Stomach (tissue), 8 donors: ENCODE measurements at regions not wholly inside any gene's neighbourhood (a gene's known extent, or its start where the extent isn't known, plus 50 kb on each side); places are given as distances from the start of the nearest gene placed in this dataset.
A peak's percentile ranks its signal among the peaks of the same experiment; 100 is the strongest.

ENCODE experiments used
- DNase-seq, 2 donors: peaks; one replicate each; pipeline versions ENCODE4 v3.0.0 to v3.0.0-alpha.2; 2013 to 2019
- H3K27ac ChIP-seq, 5 donors: fragments of 200-600 bp in 4 of 5; sonication (generic) in 4 of 5; one replicate each; pipeline ENCODE4 v1.5.1; 2013 to 2019; ENCODE audit warnings: mild to moderate bottlenecking in 1 of 5, moderate library complexity in 1 of 5
- H3K27me3 ChIP-seq, 3 donors: fragments of 200-600 bp; sonication (generic); one replicate each; pipeline ENCODE4 v1.5.1; 2017 to 2019; ENCODE audit warnings: mixed run types in 1 of 3
- H3K36me3 ChIP-seq, 4 donors: fragments of 200-600 bp; sonication (generic); 1 replicate in 3 of 4; 2 replicates in 1 of 4; pipeline ENCODE4 v1.5.1; 2016 to 2019
- H3K4me1 ChIP-seq, 4 donors: fragments of 200-600 bp; sonication (generic); one replicate each; pipeline ENCODE4 v1.5.1; 2016 to 2019
- H3K4me3 ChIP-seq, 4 donors: fragments of 200-600 bp; sonication (generic) in 3 of 4; one replicate each; pipeline ENCODE4 v1.5.1; 2016 to 2019; ENCODE audit warnings: mild to moderate bottlenecking in 1 of 4
- H3K9me3 ChIP-seq, 4 donors: fragments of 200-600 bp; sonication (generic); one replicate each; pipeline ENCODE4 v1.5.1; 2016 to 2019
- CTCF ChIP-seq, 7 experiments: fragments of 450-650 bp in 4 of 7; fragments of 200-600 bp in 3 of 7; sonication (generic) in 3 of 7; IDR thresholded peaks; one replicate each; pipeline ENCODE4 v1.5.1; 2016 to 2019; ENCODE audit warnings: antibody characterized with exemption in 7 of 7, control low read depth in 2 of 7, mild to moderate bottlenecking in 1 of 7
- EP300 ChIP-seq: sonication (generic); formaldehyde crosslinking; IDR thresholded peaks from one replicate; pipeline ENCODE4 v1.6.1; 2017; ENCODE audit warnings: antibody characterized with exemption
- POLR2A ChIP-seq, 4 donors: fragments of 450-650 bp; IDR thresholded peaks; one replicate each; pipeline ENCODE4 v1.6.1; 2016; ENCODE audit warnings: antibody characterized with exemption in 4 of 4, control low read depth in 2 of 4, mild to moderate bottlenecking in 1 of 4, moderate library complexity in 1 of 4
- POLR2AphosphoS5 ChIP-seq, 3 donors: sonication (generic); formaldehyde crosslinking; IDR thresholded peaks; one replicate each; pipeline ENCODE4 v1.6.1; 2016; ENCODE audit warnings: antibody characterized with exemption in 3 of 3
- WGBS, 5 donors: extraction: QIAGEN DNeasy Blood & Tissue Kit in 3 of 5; methylation state at CpG; one replicate each; pipeline versions ENCODE4 v1.1.5 to v1.1.7; 2013 to 2018; 5-methylcytosine and 5-hydroxymethylcytosine counted together
- intact Hi-C: fragments of 100-400 bp; cut with DNase I; formaldehyde crosslinking; loops from one replicate; pipeline ENCODE4 v1.15.1; 2023; ENCODE audit warnings: low total_unique reads
- donor health status: healthy with polysubstance abuse.
- donor health status: Bipolar disorder and iron deficiency.
- donor health status: healthy.

GRCh38 chr14:62027958-62028357 is 265.7 kb downstream of the SNAPC1 start:
- H3K4me1 ChIP-seq = no peaks in the 10 kb centered on the region
- no peaks in the 10 kb centered on the region for H3K27me3 ChIP-seq
- peaks cover 0 to 5% (median 0%) of the 10 kb centered on the region in 4 donors for H3K9me3 ChIP-seq
- TF ChIP-seq CTCF (IDR thresholded peaks at IDR 0.05) = no peak
- TF ChIP-seq POLR2A (IDR thresholded peaks at IDR 0.05) = no peak
- no peak for TF ChIP-seq EP300
- no peak for TF ChIP-seq POLR2AphosphoS5 (IDR thresholded peaks at IDR 0.05)
- no peak for DNase-seq
- H3K27ac ChIP-seq = no peak overlapping the region
- H3K4me3 ChIP-seq = no peak overlapping the region
- intact Hi-C loops = no loop called here
- H3K36me3 ChIP-seq = no peaks in the 10 kb centered on the region
- 44 to 81% (median 56%) methylated on average over 2 of the region's 2 CpGs for WGBS, 5 donors

DNA sequence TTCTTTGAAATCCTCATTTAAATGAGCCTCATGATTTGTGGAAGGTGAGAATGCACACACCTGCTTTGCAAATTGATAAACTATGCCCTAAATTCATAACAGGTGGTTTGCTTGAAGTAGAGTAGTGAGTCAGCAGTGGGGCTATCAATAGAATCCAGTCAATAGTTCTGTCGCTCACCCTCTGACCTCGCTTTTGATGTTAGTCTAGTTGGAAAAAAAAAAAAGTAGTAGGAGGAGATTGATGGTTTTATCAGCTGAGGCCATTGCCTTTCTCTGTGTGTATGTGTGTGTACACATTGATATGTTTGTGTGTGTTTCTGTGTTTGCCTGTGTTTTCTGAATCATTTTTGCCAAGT is 267.3 kb downstream of the SNAPC1 start:
- Histone ChIP-seq H3K4me1 (no peaks in the 10 kb centered on the region), H3K4me3 (no peak overlapping the region), H3K27me3 (no peaks in the 10 kb centered on the region), H3K27ac (no peak overlapping the region), H3K36me3 (no peaks in the 10 kb centered on the region), H3K9me3 (peaks cover 0 to 5% (median 0%) of the 10 kb centered on the region in 4 donors)
- DNase-seq = peak in 1 of 2 donors; percentile 51
- TF ChIP-seq CTCF (IDR thresholded peaks at IDR 0.05) = no peak
- no peak for TF ChIP-seq POLR2AphosphoS5 (IDR thresholded peaks at IDR 0.05)
- TF ChIP-seq POLR2A (IDR thresholded peaks at IDR 0.05) = no peak
- no peak for TF ChIP-seq EP300
- 25 to 60% (median 41%) methylated on average over 2 of the region's 2 CpGs for WGBS, 5 donors
- intact Hi-C loops = no loop called here

- intact Hi-C loops = no loop called here
- no peak overlapping the region for H3K4me3 ChIP-seq
- H3K27me3 ChIP-seq = no peaks in the 10 kb centered on the region
- TF ChIP-seq CTCF (IDR thresholded peaks at IDR 0.05) (no peak), POLR2A (IDR thresholded peaks at IDR 0.05) (no peak), POLR2AphosphoS5 (IDR thresholded peaks at IDR 0.05) (no peak)
- DNase-seq = no peak
- H3K4me1 ChIP-seq = no peaks in the 10 kb centered on the region
- WGBS, 5 donors = 84 to 93% (median 86%) methylated on average over 3 of the region's 3 CpGs
- H3K27ac ChIP-seq = no peak overlapping the region
- no peaks in the 10 kb centered on the region for H3K36me3 ChIP-seq
- H3K9me3 ChIP-seq = no peaks in the 10 kb centered on the region
Observed at GRCh38 chr14:62030387-62030786, 268.2 kb downstream of the SNAPC1 start.

GRCh38 chr14:62031504-62031903 is 269.3 kb downstream of the SNAPC1 start:
- Histone ChIP-seq H3K27me3 (no peaks in the 10 kb centered on the region), H3K36me3 (no peaks in the 10 kb centered on the region), H3K9me3 (no peaks in the 10 kb centered on the region), H3K4me1 (no peaks in the 10 kb centered on the region), H3K4me3 (no peak overlapping the region), H3K27ac (no peak overlapping the region)
- DNase-seq = no peak
- intact Hi-C loops = no loop called here
- WGBS, 5 donors = 62 to 82% (median 74%) methylated on average over 3 of the region's 3 CpGs
- TF ChIP-seq EP300 (no peak), CTCF (IDR thresholded peaks at IDR 0.05) (no peak), POLR2AphosphoS5 (IDR thresholded peaks at IDR 0.05) (no peak), POLR2A (IDR thresholded peaks at IDR 0.05) (no peak)
